GM12878 (cell line): ENCODE measurements at regions not wholly inside any gene's neighbourhood (a gene's known extent, or its start where the extent isn't known, plus 50 kb on each side); places are given as distances from the start of the nearest gene placed in this dataset.

Experiments used
- ATAC-seq: fragments of 200-7000 bp; cut with Tn5 transposase; 3 replicates; pipeline ENCODE4 v1.9.1; 2020; ENCODE audit warnings: mild to moderate bottlenecking, moderate library complexity
- BruUV-seq: library from RNA; stranded (reverse); fragments of 400-500 nt; replicated peaks from 2 replicates; lab custom pipeline; 2021; lab: Mats Ljungman, UMichigan
- CTCF ChIA-PET: fragments of 300-600 bp; sonication (Branson Sonifier 250); formaldehyde crosslinking; extraction: SDS; loops from one replicate; lab custom pipeline; 2021; ENCODE audit warnings: inconsistent platforms; lab: Yijun Ruan, JAX
- POLR2A ChIA-PET: fragments of 350-600 bp; formaldehyde crosslinking; extraction: SDS; loops from one replicate; lab custom pipeline; 2021; ENCODE audit warnings: inconsistent platforms; lab: Charles Lee
- RAD21 ChIA-PET: fragments of 300-600 bp; sonication (Branson Sonifier 250); formaldehyde crosslinking; loops from one replicate; lab custom pipeline; 2023; ENCODE audit warnings: antibody characterized with exemption; ENCODE audit not compliant: unreplicated experiment; lab: Charles Lee
- SMC1A ChIA-PET: fragments of 300-600 bp; sonication (Branson Sonifier 250); formaldehyde crosslinking; loops from one replicate; lab custom pipeline; 2023; ENCODE audit not compliant: unreplicated experiment, uncharacterized antibody; lab: Charles Lee
- DNase-seq: peaks from one replicate; pipeline ENCODE4 v3.0.0-alpha.2; 2011; ENCODE audit warnings: low read depth, low spot score
- FAIRE-seq: peaks from 3 replicates; lab custom pipeline; 2011; peaks lifted over from hg19 to GRCh38; lab: Jason Lieb, UNC
- H2AFZ ChIP-seq: 2 replicates; pipeline ENCODE4 v1.6.0; 2011; ENCODE audit warnings: low read depth, low read length, control low read depth; ENCODE audit not compliant: control insufficient read depth
- H3K27ac ChIP-seq: 2 replicates; pipeline ENCODE4 v1.5.1; 2011; ENCODE audit warnings: control low read depth; ENCODE audit not compliant: control insufficient read depth, insufficient read depth
- H3K27me3 ChIP-seq, 2 experiments: replicated peaks in 1 of 2; 2 replicates each; pipeline versions ENCODE4 v1.6.0 to v1.6.1; 2011; ENCODE audit warnings: low read length in 1 of 2; ENCODE audit not compliant: control insufficient read depth in 2 of 2, insufficient read depth in 2 of 2
- H3K36me3 ChIP-seq, 2 experiments: 2 replicates each; pipeline ENCODE4 v1.5.1; 2011; ENCODE audit warnings: low read length in 1 of 2; ENCODE audit not compliant: control insufficient read depth in 2 of 2, insufficient read depth in 2 of 2
- H3K4me1 ChIP-seq: 2 replicates; pipeline ENCODE4 v1.6.1; 2011; ENCODE audit warnings: mild to moderate bottlenecking, low read length, moderate library complexity, mixed read lengths; ENCODE audit not compliant: control insufficient read depth, insufficient read depth
- H3K4me2 ChIP-seq: 2 replicates; pipeline ENCODE4 v1.6.0; 2011; ENCODE audit warnings: control low read depth; ENCODE audit not compliant: control insufficient read depth, insufficient read depth
- H3K4me3 ChIP-seq: fragments of 200-600 bp; sonication (generic); 2 replicates; pipeline ENCODE4 v1.5.1; 2016
- H3K79me2 ChIP-seq: 2 replicates; pipeline ENCODE4 v1.6.0; 2011; ENCODE audit warnings: low read length; ENCODE audit not compliant: control insufficient read depth, insufficient read depth
- H3K9ac ChIP-seq: 2 replicates; pipeline ENCODE4 v1.8.0; 2011; ENCODE audit warnings: low read length, control low read depth, mixed read lengths; ENCODE audit not compliant: control insufficient read depth, insufficient read depth
- H3K9me3 ChIP-seq: replicated peaks from 3 replicates; pipeline ENCODE4 v1.5.1; 2011; ENCODE audit warnings: mild to moderate bottlenecking, low read length; ENCODE audit not compliant: control insufficient read depth, insufficient read depth
- H4K20me1 ChIP-seq: 2 replicates; pipeline ENCODE4 v1.6.0; 2011; ENCODE audit not compliant: control insufficient read depth, insufficient read depth
- ASH2L ChIP-seq: fragments of 300-600, 200-600 bp; sonication (generic); IDR thresholded peaks from 2 replicates; pipeline ENCODE4 v1.6.1; 2017; ENCODE audit warnings: low read depth, mild to moderate bottlenecking, borderline replicate concordance
- CREB1 ChIP-seq: IDR thresholded peaks from 2 replicates; pipeline ENCODE4 v1.6.1; 2012; ENCODE audit warnings: low read depth, mild to moderate bottlenecking, inconsistent platforms
- ETV6 ChIP-seq, 2 experiments: fragments of 450-650 bp in 1 of 2; IDR thresholded peaks in 1 of 2; conservative IDR thresholded peaks in 1 of 2; 2 replicates each; pipeline ENCODE4 v1.6.1; 2014; ENCODE audit warnings: antibody characterized with exemption in 1 of 2, borderline replicate concordance in 1 of 2, low read depth in 1 of 2, mild to moderate bottlenecking in 1 of 2, moderate library complexity in 1 of 2
- MTA2 ChIP-seq: fragments of 450-650 bp; IDR thresholded peaks from 2 replicates; pipeline ENCODE4 v1.6.1; 2016; ENCODE audit warnings: low read depth, mild to moderate bottlenecking, moderate library complexity
- MXI1 ChIP-seq: fragments of 150-350 bp; IDR thresholded peaks from 2 replicates; pipeline ENCODE4 v1.6.1; 2011; ENCODE audit warnings: low read depth, mild to moderate bottlenecking, inconsistent platforms, low read length, improper control_type of control experiment
- PAX5 ChIP-seq: IDR thresholded peaks from 2 replicates; pipeline ENCODE4 v1.6.1; 2011; ENCODE audit warnings: low read depth, low read length, borderline replicate concordance
- POLR2AphosphoS5 ChIP-seq: IDR thresholded peaks from 2 replicates; pipeline ENCODE4 v1.6.1; 2011; ENCODE audit warnings: mild to moderate bottlenecking, low read length, inconsistent platforms
- RAD51 ChIP-seq: fragments of 450-650 bp; IDR thresholded peaks from 2 replicates; pipeline ENCODE4 v1.6.1; 2016; ENCODE audit warnings: moderate library complexity, mild to moderate bottlenecking, inconsistent platforms
- SUPT20H ChIP-seq: IDR thresholded peaks from 2 replicates; pipeline ENCODE4 v1.6.1; 2011; ENCODE audit warnings: low read depth, mild to moderate bottlenecking, low read length, moderate library complexity, borderline replicate concordance; ENCODE audit not compliant: control insufficient read depth
- TCF3 ChIP-seq: IDR thresholded peaks from 2 replicates; pipeline ENCODE4 v1.6.1; 2012; ENCODE audit warnings: low read depth, mild to moderate bottlenecking, low read length, borderline replicate concordance; ENCODE audit not compliant: insufficient read depth
- ZNF274 ChIP-seq: IDR thresholded peaks from one replicate; pipeline ENCODE4 v1.8.0; 2011; ENCODE audit not compliant: insufficient read length, insufficient read depth
- WGBS: methylation state at CpG from one replicate; pipeline ENCODE4 v1.1.6; 2016; ENCODE audit warnings: low lambda C conversion rate; ENCODE audit not compliant: insufficient replicate concordance, insufficient coverage; ENCODE audit errors: missing lambda C conversion rate; 5-methylcytosine and 5-hydroxymethylcytosine counted together
- in situ Hi-C: fragments of 300-500 bp; cut with MboI; formaldehyde crosslinking; loops from 9 replicates; pipeline ENCODE4 v1.14.3; 2018; ENCODE audit warnings: mixed read lengths
- intact Hi-C: fragments of 100-400 bp; cut with micrococcal nuclease; formaldehyde crosslinking; loops from one replicate; pipeline ENCODE4 v1.14.2; 2022; ENCODE audit not compliant: unreplicated experiment
- TF ChIP-seq, protein P1 (sequence below): IDR thresholded peaks from 2 replicates; pipeline ENCODE4 v1.6.1; 2012; ENCODE audit warnings: low read depth, low read length, improper control_type of control experiment

DNA sequence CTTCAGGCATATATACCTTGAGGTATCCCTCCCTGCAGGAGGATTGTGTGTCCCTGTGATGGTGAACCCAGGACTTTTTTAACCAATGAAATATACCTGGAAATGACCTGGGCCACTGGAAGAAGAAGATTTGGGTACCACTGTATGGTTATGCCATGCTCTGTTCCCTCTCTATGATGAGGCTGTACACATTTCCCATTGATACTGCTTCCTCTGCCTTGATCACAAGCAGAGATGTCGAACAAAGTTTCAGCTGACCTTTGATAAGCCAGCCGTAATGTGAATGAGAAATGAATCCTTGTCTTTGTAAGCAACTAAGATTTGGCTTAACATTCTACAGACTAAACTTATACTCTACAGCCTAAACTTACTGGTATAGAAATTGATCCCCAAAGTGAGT lies 78.4 kb upstream of the SPOPL start:
- no peak for FAIRE-seq
- intact Hi-C loops, result no loop called here

More for the DNA sequence above, 78.4 kb upstream of the SPOPL start:
- Histone ChIP-seq H3K27ac (no peak overlapping the region), H3K9ac (no peak overlapping the region), H3K27me3 (no peaks in the 10 kb centered on the region), H4K20me1 (no peaks in the 10 kb centered on the region), H3K4me2 (no peak overlapping the region), H3K4me1 (no peaks in the 10 kb centered on the region), H3K4me3 (no peak overlapping the region), H2AFZ (no peak overlapping the region), H3K79me2 (no peaks in the 10 kb centered on the region), H3K9me3 (no peaks in the 10 kb centered on the region; the same call in 2 of the 3 replicates), H3K36me3 (no peaks in the 10 kb centered on the region)
- SMC1A ChIA-PET, result interaction anchor here (1.3 kb wide), 1 partner anchor 446 kb away, joined by 3 read pairs; no protein-coding TSS in a partner anchor
- in situ Hi-C loops, result no loop called here
- 97% methylated on average over 2 of the region's 2 CpGs for WGBS
- POLR2A ChIA-PET, result interaction anchor here (0.6 kb wide), 1 partner anchor 27 kb away, joined by 7 read pairs; no protein-coding TSS in a partner anchor
- DNase-seq (no peak), ATAC-seq (no peak)
- TF ChIP-seq CREB1 (no peak), MTA2 (no peak), RAD51 (no peak), PAX5 (no peak), MXI1 (no peak), POLR2AphosphoS5 (no peak), ETV6 (conservative IDR thresholded peaks at IDR 0.05 in 1 of 2, IDR thresholded peaks at IDR 0.05 in 1 of 2; ENCODE audit: borderline replicate concordance in 1 of 2, low read depth in 1 of 2) (no peak), SUPT20H (no peak), ASH2L (no peak), TCF3 (no peak), ZNF274 (no peak)
- TF ChIP-seq, protein P1, sequence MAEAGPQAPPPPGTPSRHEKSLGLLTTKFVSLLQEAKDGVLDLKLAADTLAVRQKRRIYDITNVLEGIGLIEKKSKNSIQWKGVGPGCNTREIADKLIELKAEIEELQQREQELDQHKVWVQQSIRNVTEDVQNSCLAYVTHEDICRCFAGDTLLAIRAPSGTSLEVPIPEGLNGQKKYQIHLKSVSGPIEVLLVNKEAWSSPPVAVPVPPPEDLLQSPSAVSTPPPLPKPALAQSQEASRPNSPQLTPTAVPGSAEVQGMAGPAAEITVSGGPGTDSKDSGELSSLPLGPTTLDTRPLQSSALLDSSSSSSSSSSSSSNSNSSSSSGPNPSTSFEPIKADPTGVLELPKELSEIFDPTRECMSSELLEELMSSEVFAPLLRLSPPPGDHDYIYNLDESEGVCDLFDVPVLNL, result no peak
- RAD21 ChIA-PET, result no interaction called here
- CTCF ChIA-PET, result interaction anchor here (1.6 kb wide), 1 partner anchor 11 kb away, joined by 3 read pairs; no protein-coding TSS in a partner anchor
- BruUV-seq, result no TSS peak
